CD4-positive, alpha-beta T cell treated with Interleukin-10 for 1 hour (primary cell): ENCODE measurements at regions not wholly inside any gene's neighbourhood (a gene's known extent, or its start where the extent isn't known, plus 50 kb on each side); places are given as distances from the start of the nearest gene placed in this dataset.

Experiments
- DNase-seq: peaks from one replicate; pipeline ENCODE4 v3.0.0-alpha.2; 2020

DNA sequence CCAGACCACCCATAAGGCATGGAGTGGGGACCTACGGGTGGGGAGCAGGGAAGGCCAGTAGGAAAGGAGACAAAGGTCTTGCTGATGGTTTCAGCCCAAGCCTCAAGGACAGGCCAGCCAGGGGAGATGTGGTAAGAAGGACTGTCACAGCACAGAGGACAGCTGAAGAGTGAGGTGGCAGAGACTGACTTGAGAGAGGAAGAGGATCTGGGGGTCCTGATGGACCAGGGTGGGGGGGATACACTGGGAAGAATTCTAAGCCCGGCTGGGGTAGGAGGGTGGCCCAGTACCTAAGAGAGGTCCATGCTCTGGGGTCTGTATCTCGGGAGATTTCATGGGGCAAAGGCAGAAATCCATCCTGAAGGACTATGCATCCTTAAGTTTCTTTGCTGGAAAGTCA lies 66.1 kb upstream of the THY1 start:
- no peak for DNase-seq

GRCh38 chr11:119488256-119488995 lies 65.5 kb upstream of the THY1 start:
- DNase-seq: no peak

GRCh38 chr11:119486691-119487259 lies 63.8 kb upstream of the THY1 start:
- no peak for DNase-seq

GRCh38 chr11:119486016-119486415 lies 63.0 kb upstream of the THY1 start:
- no peak for DNase-seq

- no peak for DNase-seq
Measured at GRCh38 chr11:119484741-119485605, 62.0 kb upstream of the THY1 start.

- no peak for DNase-seq
Measured at GRCh38 chr11:119483881-119484371, 61.0 kb upstream of the THY1 start.

DNA sequence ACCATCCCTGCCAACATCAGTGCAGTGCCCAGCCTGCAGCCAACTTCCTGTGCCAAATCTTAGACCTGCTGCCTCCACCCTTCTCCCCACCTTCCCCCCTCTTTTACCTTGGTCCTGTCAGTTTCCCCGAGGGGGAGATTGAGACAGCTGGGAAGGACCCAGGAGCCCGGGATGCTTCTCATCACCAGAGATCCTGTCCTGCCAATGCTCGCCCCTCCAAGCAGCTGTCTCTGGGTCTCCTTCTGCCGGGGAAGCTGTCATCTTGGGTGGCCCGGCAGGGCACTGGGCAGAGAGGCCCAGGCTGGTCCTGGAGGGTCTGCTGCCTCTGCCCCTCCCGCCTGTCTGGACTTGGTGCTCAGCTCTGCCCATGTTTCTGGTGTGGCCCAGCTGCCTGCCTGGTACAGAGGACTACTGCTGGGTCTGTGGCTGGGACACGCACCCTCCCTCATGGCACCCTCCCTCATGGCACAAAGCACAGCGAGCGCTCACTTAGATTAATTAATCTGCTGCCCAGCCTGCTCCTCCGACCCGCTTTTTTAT lies 60.4 kb upstream of the THY1 start:
- DNase-seq: no peak

GRCh38 chr11:119482521-119483011 lies 59.6 kb upstream of the THY1 start:
- DNase-seq: no peak

DNA sequence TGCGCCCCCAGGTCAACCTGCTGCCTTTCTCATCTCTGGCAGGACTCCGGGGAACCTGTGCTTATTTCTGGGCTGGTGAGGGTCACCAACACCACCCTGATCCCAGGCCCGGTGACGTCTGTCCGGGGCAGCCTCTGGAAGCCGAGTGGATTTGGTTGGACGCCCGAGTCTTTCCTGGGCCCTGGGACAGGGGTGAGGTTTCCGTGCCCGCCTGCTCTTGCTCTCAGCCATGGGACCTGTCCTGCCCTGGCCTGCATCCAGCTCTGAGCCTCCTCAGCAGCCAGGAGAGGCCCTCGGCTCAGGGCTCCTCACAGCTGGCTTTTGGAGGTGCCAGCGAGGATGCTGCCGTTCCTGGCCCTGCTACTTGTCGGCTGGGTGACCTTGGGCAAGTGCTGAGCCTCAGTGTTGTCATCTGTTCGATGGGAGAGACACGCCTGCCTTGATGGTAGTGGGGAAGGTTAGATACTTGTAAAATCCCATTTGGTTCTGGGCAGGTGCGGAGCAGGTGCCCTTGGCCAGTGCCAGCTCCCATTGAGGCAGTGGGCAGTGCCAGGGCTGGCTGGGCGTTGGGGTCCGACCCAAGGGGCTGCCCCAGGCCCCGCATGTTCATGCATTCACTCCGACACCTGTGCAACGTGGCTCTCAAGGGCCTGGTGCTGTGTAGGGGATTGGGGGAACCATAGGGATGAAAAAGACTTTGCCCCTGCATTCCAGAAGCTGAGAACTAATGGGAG lies 58.9 kb upstream of the THY1 start:
- DNase-seq: no peak

- peak; percentile 56 for DNase-seq
Measured at GRCh38 chr11:119481021-119481666, 58.2 kb upstream of the THY1 start.

DNA sequence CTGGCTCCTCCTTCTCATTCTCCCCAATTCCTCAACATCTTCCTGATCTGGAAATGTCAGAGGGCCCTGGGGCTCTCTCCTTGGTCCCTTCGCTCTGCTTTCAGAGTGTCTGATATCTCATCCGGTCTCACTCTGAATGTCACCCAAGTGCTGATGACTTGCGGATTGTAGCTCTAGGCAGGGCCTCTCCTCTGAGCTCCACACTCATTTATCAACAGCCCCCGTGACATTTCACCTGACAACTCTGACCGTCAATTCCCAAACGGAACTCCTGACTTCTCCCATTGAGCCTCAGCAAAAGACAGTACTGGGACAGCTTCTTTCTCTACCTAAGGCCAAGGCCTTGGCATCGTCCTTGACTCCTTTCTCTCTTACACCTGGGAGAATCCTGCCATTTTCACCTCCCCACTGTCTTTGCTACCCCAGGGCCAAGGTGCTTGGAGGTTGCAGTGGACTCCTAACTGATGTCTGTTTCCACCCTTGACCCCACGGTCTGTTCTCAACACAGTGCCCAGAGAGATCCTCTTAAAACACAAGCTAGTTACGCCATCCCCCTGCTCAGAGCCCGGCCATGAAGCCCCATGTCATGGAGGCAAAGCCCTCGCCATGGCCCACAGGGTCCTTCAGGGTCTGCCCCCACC lies 57.5 kb upstream of the THY1 start:
- DNase-seq: no peak

- DNase-seq: no peak
Measured at GRCh38 chr11:119479685-119480275, 56.8 kb upstream of the THY1 start.

DNA sequence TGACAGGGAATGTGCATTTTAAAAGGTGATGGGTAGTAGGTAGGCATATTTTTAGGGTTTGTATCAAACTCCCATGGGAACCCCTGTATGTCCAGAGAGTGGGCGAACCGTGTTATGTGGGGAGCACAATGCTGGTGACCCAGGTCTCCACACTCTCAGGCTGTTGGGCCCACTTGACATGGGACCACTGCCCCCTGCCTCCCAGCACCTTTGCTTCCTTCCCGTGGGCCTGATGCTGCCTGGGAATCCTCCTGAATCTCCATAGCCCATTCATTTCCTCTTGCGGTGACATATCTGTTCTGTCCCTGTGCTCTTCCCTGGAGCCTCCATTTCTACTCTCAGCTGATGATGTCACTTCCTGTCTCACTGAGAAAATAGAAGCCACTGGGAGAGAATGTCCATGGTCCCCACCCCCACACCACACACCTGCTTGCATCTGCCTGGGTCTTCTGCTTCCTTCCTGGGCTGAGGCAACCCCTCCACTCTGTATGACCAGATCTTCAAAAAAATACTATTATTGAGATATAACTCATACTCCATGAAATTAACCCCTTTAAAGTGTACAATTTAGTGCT lies 55.8 kb upstream of the THY1 start:
- no peak for DNase-seq

GRCh38 chr11:119476666-119477331 lies 53.8 kb upstream of the THY1 start:
- no peak for DNase-seq

DNA sequence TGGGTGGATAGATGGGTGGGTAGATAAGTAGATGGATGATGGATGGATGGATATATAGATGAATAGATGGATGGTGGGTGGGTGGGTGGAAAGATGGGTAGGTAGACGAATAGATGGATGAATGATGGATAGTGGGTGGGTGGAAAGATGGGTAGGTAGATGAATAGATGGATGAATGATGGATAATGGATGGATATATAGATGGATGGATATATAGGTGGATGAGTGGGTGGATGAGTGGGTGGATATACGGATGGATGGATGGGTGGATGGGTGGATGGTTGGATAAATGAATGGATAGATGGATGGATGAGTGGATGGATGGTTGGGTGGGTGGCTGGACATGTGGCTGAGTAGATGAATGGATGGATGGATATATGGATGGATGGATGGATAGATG lies 53.1 kb upstream of the THY1 start:
- DNase-seq: no peak

- peak; percentile 53 for DNase-seq
Measured at GRCh38 chr11:119474682-119475596, 52.0 kb upstream of the THY1 start.

GRCh38 chr11:119473901-119474681 lies 51.1 kb upstream of the THY1 start:
- no peak for DNase-seq

GRCh38 chr11:119473226-119473625 lies 50.3 kb upstream of the THY1 start:
- DNase-seq: no peak
